DOHH2 (cell line): ENCODE measurements at regions not wholly inside any gene's neighbourhood (a gene's known extent, or its start where the extent isn't known, plus 50 kb on each side); places are given as distances from the start of the nearest gene placed in this dataset.

Experiments
- CTCF ChIP-seq: fragments of 200-600 bp; sonication (generic); IDR thresholded peaks from one replicate; pipeline ENCODE4 v1.5.1; 2014; ENCODE audit warnings: antibody characterized with exemption, mild to moderate bottlenecking, low read depth, low read length; ENCODE audit not compliant: poor library complexity, severe bottlenecking
- EZH2phosphoT487 ChIP-seq: fragments of 200-600 bp; sonication (generic); IDR thresholded peaks from 2 replicates; pipeline ENCODE4 v1.6.1; 2017; ENCODE audit warnings: borderline replicate concordance, mild to moderate bottlenecking, antibody characterized with exemption, low read length, moderate library complexity, mixed read lengths

GRCh38 chr12:115869604-115870003 lies 407.9 kb downstream of the MED13L start:
- TF ChIP-seq CTCF = no peak
- no peak for TF ChIP-seq EZH2phosphoT487
